ENCODE measurements at regions not wholly inside any gene's neighbourhood (a gene's known extent, or its start where the extent isn't known, plus 50 kb on each side); places are given as distances from the start of the nearest gene placed in this dataset.

- POLR2A ChIA-PET = no interaction called here
- no peak overlapping the region for H3K4me3 ChIP-seq (ENCODE audit: low read depth, low read length)
- H3K27ac ChIP-seq (ENCODE audit: extremely low read depth, low read depth, low read length) = no peak overlapping the region
- no peaks in the 10 kb centered on the region for H3K36me3 ChIP-seq (ENCODE audit: control insufficient read depth in 2 of 2, insufficient read depth in 1 of 2, low read length in 2 of 2)
- H3K4me1 ChIP-seq (ENCODE audit: control insufficient read depth, insufficient read depth, low read length) = no peaks in the 10 kb centered on the region
- TF ChIP-seq ZNF202 (tag by site-specific recombination; IDR thresholded peaks at IDR 0.05; ENCODE audit: borderline replicate concordance) (no peak), HOXD13 (CRISPR knock-in tag; IDR thresholded peaks at IDR 0.05; ENCODE audit: borderline replicate concordance) (no peak), ZNF513 (tag by site-specific recombination; IDR thresholded peaks at IDR 0.05) (no peak), ZNF548 (tag by site-specific recombination; IDR thresholded peaks at IDR 0.05) (no peak), OSR2 (tag by site-specific recombination; IDR thresholded peaks at IDR 0.05) (no peak), ZNF174 (tag by site-specific recombination; IDR thresholded peaks at IDR 0.05) (no peak), ZNF211 (tag by site-specific recombination; IDR thresholded peaks at IDR 0.05; ENCODE audit: low read depth) (no peak), ZNF169 (tag by site-specific recombination; IDR thresholded peaks at IDR 0.05) (no peak), ZNF449 (tag by site-specific recombination; IDR thresholded peaks at IDR 0.05) (no peak), ZEB2 (tag by site-specific recombination; IDR thresholded peaks at IDR 0.05) (no peak), ZNF843 (tag by site-specific recombination; IDR thresholded peaks at IDR 0.05) (no peak), ZNF366 (tag by site-specific recombination; conservative IDR thresholded peaks at IDR 0.05) (no peak), ATF2 (tag by site-specific recombination; IDR thresholded peaks at IDR 0.05; ENCODE audit: low read depth) (no peak), ZNF341 (tag by site-specific recombination; IDR thresholded peaks at IDR 0.05; ENCODE audit: low read depth) (no peak), ZNF433 (tag by site-specific recombination; IDR thresholded peaks at IDR 0.05; ENCODE audit: low read depth) (no peak), ZNF558 (tag by site-specific recombination; IDR thresholded peaks at IDR 0.05) (no peak), ZNF354C (tag by site-specific recombination; IDR thresholded peaks at IDR 0.05; ENCODE audit: borderline replicate concordance, low read depth) (no peak), PRDM4 (tag by site-specific recombination; IDR thresholded peaks at IDR 0.05) (no peak), PRDM1 (tag by site-specific recombination; IDR thresholded peaks at IDR 0.05) (no peak), ZNF677 (tag by site-specific recombination; IDR thresholded peaks at IDR 0.05) (no peak)
- CTCF ChIA-PET = interaction anchor here (0.6 to 0.7 kb wide), 2 partner anchors 111 to 238 kb away, joined by 3 read pairs; no protein-coding TSS in a partner anchor
- H3K9me3 ChIP-seq (ENCODE audit: control insufficient read depth, insufficient read depth, low read depth, low read length) = no peaks in the 10 kb centered on the region
These were observed 1520.1 kb upstream of the ZEB2 start for GRCh38 chr2:146040051-146040450.

- ChIA-PET CTCF (no interaction called here), POLR2A (no interaction called here)
- Histone ChIP-seq H3K4me3 (ENCODE audit: low read depth, low read length) (no peak overlapping the region), H3K9me3 (ENCODE audit: control insufficient read depth, insufficient read depth, low read depth, low read length) (no peaks in the 10 kb centered on the region), H3K4me1 (ENCODE audit: control insufficient read depth, insufficient read depth, low read length) (no peaks in the 10 kb centered on the region), H3K36me3 (ENCODE audit: control insufficient read depth in 2 of 2, insufficient read depth in 1 of 2, low read length in 2 of 2) (no peaks in the 10 kb centered on the region), H3K27ac (ENCODE audit: extremely low read depth, low read depth, low read length) (no peak overlapping the region)
- TF ChIP-seq ZNF140 (tag by site-specific recombination; IDR thresholded peaks at IDR 0.05) (no peak), TCF7L2 (IDR thresholded peaks at IDR 0.05; ENCODE audit: borderline replicate concordance, low read depth, low read length) (no peak), ZNF341 (tag by site-specific recombination; IDR thresholded peaks at IDR 0.05; ENCODE audit: low read depth) (no peak), ZNF645 (tag by site-specific recombination; IDR thresholded peaks at IDR 0.05) (no peak), ZNF2 (tag by site-specific recombination; IDR thresholded peaks at IDR 0.05) (no peak), KLF17 (tag by site-specific recombination; IDR thresholded peaks at IDR 0.05) (no peak), ZEB2 (tag by site-specific recombination; IDR thresholded peaks at IDR 0.05) (no peak), KLF9 (tag by site-specific recombination; IDR thresholded peaks at IDR 0.05; ENCODE audit: low read depth) (no peak)
These were observed 1518.1 kb upstream of the ZEB2 start for GRCh38 chr2:146038014-146038413.

Measured in HEK293 (cell line).